ENCODE measurements at regions not wholly inside any gene's neighbourhood (a gene's known extent, or its start where the extent isn't known, plus 50 kb on each side); places are given as distances from the start of the nearest gene placed in this dataset.

- no peak for DNase-seq
Measured at GRCh38 chr3:14318646-14319045, 83.8 kb upstream of the SLC6A6 start.

DNA sequence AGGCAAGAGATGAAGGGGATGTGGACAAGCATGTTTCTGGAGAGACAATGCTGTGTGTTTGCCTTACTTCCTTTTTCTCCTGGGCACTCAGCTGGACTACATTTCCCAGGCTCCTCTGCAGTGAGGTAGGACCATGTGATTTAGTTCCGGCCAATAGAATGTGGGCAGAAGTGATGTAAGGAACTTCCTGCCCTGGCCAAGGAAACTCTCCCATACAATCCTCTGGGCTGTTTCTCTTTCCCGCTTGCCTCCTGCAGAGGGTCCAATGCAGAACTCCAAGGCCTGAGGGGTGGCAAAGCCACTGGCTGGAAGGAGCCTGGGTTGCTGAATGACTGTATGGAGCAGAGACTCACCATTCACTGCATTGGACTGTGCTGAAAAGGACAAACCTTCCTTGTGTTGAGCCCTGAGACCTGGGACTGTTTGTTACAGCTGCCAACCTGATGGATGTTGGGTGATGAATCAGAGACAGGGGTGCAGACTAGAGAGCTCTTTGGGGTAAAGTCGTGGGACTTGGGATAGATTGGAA lies 82.7 kb upstream of the SLC6A6 start:
- DNase-seq = peak; percentile 3

DNA sequence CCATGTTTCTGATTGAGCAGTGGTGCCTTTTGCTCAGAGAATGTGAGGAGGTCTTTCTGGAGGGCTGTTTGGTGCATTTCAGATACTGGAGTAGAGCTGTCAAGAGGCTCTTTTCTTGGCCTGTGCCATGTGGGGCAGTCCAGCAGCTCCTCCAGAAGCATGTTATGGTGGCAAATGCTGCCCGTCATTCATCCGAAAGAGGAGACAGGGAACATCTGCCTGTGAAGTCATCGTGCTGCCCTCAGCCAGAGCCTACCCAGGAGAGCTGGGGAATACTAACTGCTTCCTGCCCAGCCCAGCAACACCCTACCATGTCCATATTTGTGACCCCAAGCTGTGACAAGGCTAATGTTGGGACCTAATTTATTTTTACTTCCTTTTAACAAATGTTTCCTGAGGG lies 82.2 kb upstream of the SLC6A6 start:
- no peak for DNase-seq

GRCh38 chr3:14322001-14322400 lies 80.4 kb upstream of the SLC6A6 start:
- DNase-seq = no peak

DNA sequence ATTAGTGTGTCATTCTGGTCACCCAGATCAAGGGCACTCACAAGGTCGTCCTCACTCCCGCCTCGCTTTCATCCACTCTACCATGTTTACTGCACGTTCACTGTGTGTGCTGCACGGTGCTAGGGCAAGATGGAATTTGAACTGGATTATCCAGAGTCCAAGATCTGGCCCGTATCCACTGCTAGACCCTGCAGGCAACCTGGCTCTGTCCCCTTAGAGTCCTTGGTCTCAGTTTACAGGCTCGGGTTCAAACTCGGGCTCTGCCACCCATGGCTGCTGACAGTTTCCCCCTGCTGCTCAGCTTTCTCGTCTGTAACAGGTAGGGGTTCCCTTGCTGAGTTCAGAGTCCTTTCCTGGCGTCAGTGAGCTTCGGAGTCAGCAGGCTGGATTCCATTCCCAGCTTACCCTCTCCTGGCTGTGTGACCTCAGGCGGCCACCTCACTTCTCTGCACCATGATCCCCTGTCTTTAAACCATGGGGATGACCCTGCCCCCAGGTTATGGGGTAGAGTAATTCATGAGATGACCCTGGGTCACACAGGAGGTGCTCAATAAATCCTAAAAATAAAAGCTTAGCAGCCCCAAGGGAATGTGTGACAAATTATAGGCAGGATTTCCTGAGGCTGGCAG lies 79.6 kb upstream of the SLC6A6 start:
- DNase-seq = no peak

GRCh38 chr3:14323401-14324223 lies 78.8 kb upstream of the SLC6A6 start:
- DNase-seq = no peak

DNA sequence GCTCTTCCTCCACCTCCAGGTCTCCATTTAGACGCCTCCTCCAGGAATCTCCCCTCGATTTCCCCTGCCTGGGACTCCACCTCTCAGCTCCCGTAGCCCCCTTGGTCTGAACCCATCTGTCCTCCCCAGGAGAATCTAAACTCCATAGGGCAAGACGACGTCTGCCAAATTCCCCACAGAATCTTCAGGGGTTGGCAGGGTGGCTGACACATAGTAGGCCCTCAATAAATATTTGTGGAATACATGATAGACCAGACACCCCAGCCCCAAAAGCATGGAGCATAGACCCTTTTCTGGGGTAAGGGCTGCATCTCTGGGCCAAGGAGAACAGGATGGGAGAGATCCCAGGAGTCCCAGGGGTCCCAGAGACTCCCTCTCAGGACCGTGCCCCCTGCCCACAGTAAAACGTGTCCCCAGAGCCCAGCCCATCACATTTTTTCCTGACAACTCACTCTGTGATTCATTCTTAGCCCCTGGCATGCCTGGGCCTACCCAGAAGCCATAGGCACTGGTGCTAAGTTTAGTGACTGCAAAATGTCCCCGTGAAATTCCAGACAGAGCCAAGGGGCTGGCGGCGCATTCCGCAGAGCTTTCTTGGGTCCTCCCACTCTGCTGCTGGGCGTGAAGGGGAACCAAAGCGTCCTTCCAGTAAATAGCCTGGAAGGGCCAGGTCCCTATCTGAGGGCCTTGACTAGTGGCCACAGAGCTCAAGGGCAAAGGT lies 78.0 kb upstream of the SLC6A6 start:
- no peak for DNase-seq

GRCh38 chr3:14328422-14328821 lies 74.0 kb upstream of the SLC6A6 start:
- DNase-seq = no peak

- no peak for DNase-seq
Measured at GRCh38 chr3:14329116-14329830, 73.1 kb upstream of the SLC6A6 start.

GRCh38 chr3:14329842-14330241 lies 72.6 kb upstream of the SLC6A6 start:
- no peak for DNase-seq

- DNase-seq = no peak
Measured at GRCh38 chr3:14330508-14330907, 71.9 kb upstream of the SLC6A6 start.

DNA sequence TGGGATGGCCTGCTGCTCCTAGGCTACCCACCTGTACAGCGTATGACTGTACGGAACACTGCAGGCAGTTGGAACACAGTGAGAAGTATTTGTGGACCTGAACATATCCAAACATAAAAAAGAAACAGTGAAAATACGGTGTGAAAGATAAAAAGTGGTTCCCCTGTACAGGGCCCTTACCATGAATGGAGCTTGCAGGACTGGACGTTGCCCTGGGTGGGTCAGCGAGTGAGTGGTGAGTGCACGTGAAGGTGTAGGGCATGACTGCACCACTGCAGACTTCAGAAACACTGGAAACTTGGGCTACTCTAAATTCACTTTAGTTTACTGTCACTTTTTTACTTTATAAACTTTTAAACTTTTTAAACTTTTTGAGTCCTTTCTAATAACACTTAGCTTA lies 71.2 kb upstream of the SLC6A6 start:
- DNase-seq = no peak

DNA sequence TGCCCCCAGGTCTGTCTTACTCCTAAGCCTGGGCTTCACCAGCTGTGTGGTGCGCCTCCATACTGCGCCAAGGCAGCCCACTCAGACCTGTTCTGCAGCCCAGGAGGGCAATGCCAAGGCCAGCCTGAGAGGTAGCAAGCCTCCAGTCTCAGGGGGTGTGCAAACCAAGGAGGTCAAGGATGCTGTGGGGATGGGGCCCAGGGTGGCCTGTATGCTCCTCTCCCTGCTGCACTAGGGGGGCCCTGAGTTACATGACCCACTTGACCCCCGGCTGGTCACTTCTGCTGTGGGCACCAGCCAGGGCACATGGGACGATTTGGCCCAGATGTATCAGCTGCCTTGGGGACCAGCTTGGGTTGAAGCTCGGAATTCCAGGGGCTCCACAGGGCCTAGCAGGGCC lies 70.0 kb upstream of the SLC6A6 start:
- DNase-seq = no peak

DNA sequence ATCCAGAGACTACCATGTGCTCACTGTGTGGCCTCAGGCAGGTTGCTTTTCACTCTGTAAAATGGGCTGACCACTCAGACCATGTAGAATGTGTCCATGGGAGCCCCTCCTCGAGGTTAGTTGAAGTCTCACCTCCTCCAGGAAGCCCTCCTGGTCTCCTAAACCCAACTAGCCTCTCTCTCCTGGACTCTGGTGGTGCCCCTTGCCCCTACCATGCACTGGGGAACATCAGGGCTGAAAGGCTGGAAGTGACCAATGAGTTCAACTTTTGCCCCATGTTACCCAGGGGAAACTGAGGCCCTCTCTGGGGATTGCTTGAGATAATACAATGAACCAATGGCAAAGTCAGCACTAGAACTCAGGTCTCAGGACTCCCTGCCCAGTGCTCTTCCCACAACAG lies 69.2 kb upstream of the SLC6A6 start:
- no peak for DNase-seq

GRCh38 chr3:14333621-14334020 lies 68.8 kb upstream of the SLC6A6 start:
- no peak for DNase-seq

DNA sequence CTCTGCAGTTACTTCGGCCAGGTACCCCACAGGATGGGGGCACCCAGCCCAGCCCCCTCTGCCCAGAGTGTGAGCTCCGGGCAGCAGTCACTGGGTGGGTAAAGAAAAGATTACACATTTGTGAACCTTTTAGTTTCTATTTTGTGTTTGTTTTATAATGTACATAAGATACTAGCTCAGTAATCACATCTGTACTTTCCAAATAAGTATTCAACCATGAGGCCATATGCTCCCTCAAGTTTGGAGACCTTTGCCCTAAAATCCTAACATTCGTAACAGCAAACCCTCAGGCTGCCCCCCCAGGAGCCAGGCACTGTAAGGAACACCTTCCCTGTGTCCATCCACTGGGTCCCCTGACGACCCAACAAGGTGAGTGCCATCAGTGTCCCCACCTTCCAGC lies 68.3 kb upstream of the SLC6A6 start:
- no peak for DNase-seq

DNA sequence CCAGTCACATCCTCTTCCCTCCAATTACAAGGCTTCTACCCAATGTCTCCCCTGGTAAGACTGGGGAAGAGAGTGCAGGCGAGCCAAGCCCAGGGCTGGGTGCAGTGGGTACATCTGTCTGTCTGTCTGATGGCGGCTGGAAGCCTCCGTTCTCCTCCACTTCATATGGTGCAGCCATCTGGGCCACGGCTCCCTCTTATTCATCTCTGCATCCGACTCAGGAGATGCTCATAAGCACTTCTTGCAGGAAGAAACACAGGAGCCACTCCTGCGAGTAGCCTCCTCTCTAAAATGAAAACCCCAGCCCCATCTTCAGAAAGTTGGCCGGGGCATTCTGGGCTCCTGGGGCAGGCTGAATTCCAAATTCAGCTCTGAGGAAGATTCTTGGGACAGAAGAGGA lies 67.5 kb upstream of the SLC6A6 start:
- no peak for DNase-seq

DNA sequence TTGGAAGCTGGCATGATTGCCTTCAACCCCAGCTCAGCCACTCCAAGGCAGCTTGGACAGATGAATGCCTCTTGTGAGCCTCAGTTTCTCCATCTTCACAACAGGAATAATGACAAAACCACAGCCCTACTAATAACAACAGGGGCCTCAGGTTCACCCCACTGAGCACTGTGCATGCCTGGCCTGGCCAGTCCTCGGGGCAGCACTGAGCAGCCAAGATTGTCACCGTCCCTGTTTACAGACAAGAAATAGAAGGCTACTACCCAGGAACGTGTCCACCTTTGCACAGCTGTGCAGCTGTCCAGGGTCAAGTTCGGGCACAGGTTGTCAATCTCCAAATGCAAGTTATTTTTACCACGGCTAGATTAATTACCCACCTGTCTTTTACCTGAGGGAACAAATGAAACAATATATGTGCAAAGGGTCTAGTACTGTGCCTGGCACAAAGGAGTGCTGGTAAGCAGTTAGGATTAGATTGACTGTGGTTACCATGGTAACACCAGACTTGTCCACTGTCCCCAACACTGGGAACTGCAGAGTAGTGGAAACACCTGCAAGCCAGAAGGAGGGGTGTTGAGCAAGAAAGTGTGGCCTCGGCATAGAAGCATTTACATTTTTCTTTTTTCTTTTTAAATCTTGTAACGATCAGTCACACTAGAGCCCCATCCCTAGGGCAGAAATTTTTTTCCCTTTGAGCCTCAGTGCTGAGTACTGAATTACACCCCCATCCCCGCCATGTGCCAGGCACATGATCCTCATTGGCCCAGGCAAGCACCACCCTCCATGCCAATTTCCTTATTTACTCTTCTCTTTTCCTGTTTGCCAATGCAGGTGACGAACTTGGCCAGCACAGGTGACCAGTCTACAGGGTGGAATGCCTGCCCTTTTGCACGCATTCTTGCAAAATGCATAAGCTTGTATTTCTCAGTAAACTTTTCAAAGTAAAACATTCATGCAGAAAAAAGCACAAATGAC lies 66.3 kb upstream of the SLC6A6 start:
- DNase-seq = no peak

- DNase-seq = no peak
Measured at GRCh38 chr3:14336749-14337598, 65.4 kb upstream of the SLC6A6 start.

GRCh38 chr3:14337828-14338227 lies 64.6 kb upstream of the SLC6A6 start:
- DNase-seq = no peak

GRCh38 chr3:14338242-14338641 lies 64.2 kb upstream of the SLC6A6 start:
- no peak for DNase-seq

All from midbrain (tissue), 1 donor.